ENCODE measurements at regions not wholly inside any gene's neighbourhood (a gene's known extent, or its start where the extent isn't known, plus 50 kb on each side); places are given as distances from the start of the nearest gene placed in this dataset.

- TF ChIP-seq, protein P1, sequence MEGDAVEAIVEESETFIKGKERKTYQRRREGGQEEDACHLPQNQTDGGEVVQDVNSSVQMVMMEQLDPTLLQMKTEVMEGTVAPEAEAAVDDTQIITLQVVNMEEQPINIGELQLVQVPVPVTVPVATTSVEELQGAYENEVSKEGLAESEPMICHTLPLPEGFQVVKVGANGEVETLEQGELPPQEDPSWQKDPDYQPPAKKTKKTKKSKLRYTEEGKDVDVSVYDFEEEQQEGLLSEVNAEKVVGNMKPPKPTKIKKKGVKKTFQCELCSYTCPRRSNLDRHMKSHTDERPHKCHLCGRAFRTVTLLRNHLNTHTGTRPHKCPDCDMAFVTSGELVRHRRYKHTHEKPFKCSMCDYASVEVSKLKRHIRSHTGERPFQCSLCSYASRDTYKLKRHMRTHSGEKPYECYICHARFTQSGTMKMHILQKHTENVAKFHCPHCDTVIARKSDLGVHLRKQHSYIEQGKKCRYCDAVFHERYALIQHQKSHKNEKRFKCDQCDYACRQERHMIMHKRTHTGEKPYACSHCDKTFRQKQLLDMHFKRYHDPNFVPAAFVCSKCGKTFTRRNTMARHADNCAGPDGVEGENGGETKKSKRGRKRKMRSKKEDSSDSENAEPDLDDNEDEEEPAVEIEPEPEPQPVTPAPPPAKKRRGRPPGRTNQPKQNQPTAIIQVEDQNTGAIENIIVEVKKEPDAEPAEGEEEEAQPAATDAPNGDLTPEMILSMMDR (IDR thresholded peaks at IDR 0.05; ENCODE audit: low read depth, low read length, missing input control): no peak
- no peak for TF ChIP-seq JUND (IDR thresholded peaks at IDR 0.05)
- peak in 1 of 2 donors; percentile 9 for TF ChIP-seq RAD21 (IDR thresholded peaks at IDR 0.05)
These were observed 85.0 kb upstream of the CCDC28A start for GRCh38 chr6:138688580-138688979.
